GM12878 (cell line): ENCODE measurements at regions not wholly inside any gene's neighbourhood (a gene's known extent, or its start where the extent isn't known, plus 50 kb on each side); places are given as distances from the start of the nearest gene placed in this dataset.

Experiments used
- ATAC-seq: fragments of 200-7000 bp; cut with Tn5 transposase; 3 replicates; pipeline ENCODE4 v1.9.1; 2020; ENCODE audit warnings: mild to moderate bottlenecking, moderate library complexity
- BruUV-seq: library from RNA; stranded (reverse); fragments of 400-500 nt; replicated peaks from 2 replicates; lab custom pipeline; 2021; lab: Mats Ljungman, UMichigan
- CTCF ChIA-PET: fragments of 300-600 bp; sonication (Branson Sonifier 250); formaldehyde crosslinking; extraction: SDS; loops from one replicate; lab custom pipeline; 2021; ENCODE audit warnings: inconsistent platforms; lab: Yijun Ruan, JAX
- POLR2A ChIA-PET: fragments of 350-600 bp; formaldehyde crosslinking; extraction: SDS; loops from one replicate; lab custom pipeline; 2021; ENCODE audit warnings: inconsistent platforms; lab: Charles Lee
- RAD21 ChIA-PET: fragments of 300-600 bp; sonication (Branson Sonifier 250); formaldehyde crosslinking; loops from one replicate; lab custom pipeline; 2023; ENCODE audit warnings: antibody characterized with exemption; ENCODE audit not compliant: unreplicated experiment; lab: Charles Lee
- SMC1A ChIA-PET: fragments of 300-600 bp; sonication (Branson Sonifier 250); formaldehyde crosslinking; loops from one replicate; lab custom pipeline; 2023; ENCODE audit not compliant: unreplicated experiment, uncharacterized antibody; lab: Charles Lee
- DNase-seq: peaks from one replicate; pipeline ENCODE4 v3.0.0-alpha.2; 2011; ENCODE audit warnings: low read depth, low spot score
- FAIRE-seq: peaks from 3 replicates; lab custom pipeline; 2011; peaks lifted over from hg19 to GRCh38; lab: Jason Lieb, UNC
- H2AFZ ChIP-seq: 2 replicates; pipeline ENCODE4 v1.6.0; 2011; ENCODE audit warnings: low read depth, low read length, control low read depth; ENCODE audit not compliant: control insufficient read depth
- H3K27ac ChIP-seq: 2 replicates; pipeline ENCODE4 v1.5.1; 2011; ENCODE audit warnings: control low read depth; ENCODE audit not compliant: control insufficient read depth, insufficient read depth
- H3K27me3 ChIP-seq, 2 experiments: replicated peaks in 1 of 2; 2 replicates each; pipeline versions ENCODE4 v1.6.0 to v1.6.1; 2011; ENCODE audit warnings: low read length in 1 of 2; ENCODE audit not compliant: control insufficient read depth in 2 of 2, insufficient read depth in 2 of 2
- H3K36me3 ChIP-seq, 2 experiments: 2 replicates each; pipeline ENCODE4 v1.5.1; 2011; ENCODE audit warnings: low read length in 1 of 2; ENCODE audit not compliant: control insufficient read depth in 2 of 2, insufficient read depth in 2 of 2
- H3K4me1 ChIP-seq: 2 replicates; pipeline ENCODE4 v1.6.1; 2011; ENCODE audit warnings: mild to moderate bottlenecking, low read length, moderate library complexity, mixed read lengths; ENCODE audit not compliant: control insufficient read depth, insufficient read depth
- H3K4me2 ChIP-seq: 2 replicates; pipeline ENCODE4 v1.6.0; 2011; ENCODE audit warnings: control low read depth; ENCODE audit not compliant: control insufficient read depth, insufficient read depth
- H3K4me3 ChIP-seq: fragments of 200-600 bp; sonication (generic); 2 replicates; pipeline ENCODE4 v1.5.1; 2016
- H3K79me2 ChIP-seq: 2 replicates; pipeline ENCODE4 v1.6.0; 2011; ENCODE audit warnings: low read length; ENCODE audit not compliant: control insufficient read depth, insufficient read depth
- H3K9ac ChIP-seq: 2 replicates; pipeline ENCODE4 v1.8.0; 2011; ENCODE audit warnings: low read length, control low read depth, mixed read lengths; ENCODE audit not compliant: control insufficient read depth, insufficient read depth
- H3K9me3 ChIP-seq: replicated peaks from 3 replicates; pipeline ENCODE4 v1.5.1; 2011; ENCODE audit warnings: mild to moderate bottlenecking, low read length; ENCODE audit not compliant: control insufficient read depth, insufficient read depth
- H4K20me1 ChIP-seq: 2 replicates; pipeline ENCODE4 v1.6.0; 2011; ENCODE audit not compliant: control insufficient read depth, insufficient read depth
- ASH2L ChIP-seq: fragments of 300-600, 200-600 bp; sonication (generic); IDR thresholded peaks from 2 replicates; pipeline ENCODE4 v1.6.1; 2017; ENCODE audit warnings: low read depth, mild to moderate bottlenecking, borderline replicate concordance
- BRCA1 ChIP-seq: IDR thresholded peaks from 2 replicates; pipeline ENCODE4 v1.6.1; 2011; ENCODE audit warnings: low read depth, low read length, improper control_type of control experiment
- CREB1 ChIP-seq: IDR thresholded peaks from 2 replicates; pipeline ENCODE4 v1.6.1; 2012; ENCODE audit warnings: low read depth, mild to moderate bottlenecking, inconsistent platforms
- EED ChIP-seq: sonication (generic); IDR thresholded peaks from 2 replicates; pipeline ENCODE4 v1.6.1; 2016; ENCODE audit warnings: antibody characterized with exemption, low read depth
- MTA2 ChIP-seq: fragments of 450-650 bp; IDR thresholded peaks from 2 replicates; pipeline ENCODE4 v1.6.1; 2016; ENCODE audit warnings: low read depth, mild to moderate bottlenecking, moderate library complexity
- RAD21 ChIP-seq: IDR thresholded peaks from 2 replicates; pipeline ENCODE4 v1.6.1; 2011; ENCODE audit warnings: mild to moderate bottlenecking, low read depth, low read length, moderate library complexity; ENCODE audit not compliant: insufficient read depth
- SIX5 ChIP-seq: IDR thresholded peaks from 2 replicates; pipeline ENCODE4 v1.6.1; 2011; ENCODE audit warnings: mild to moderate bottlenecking, low read depth, low read length, moderate library complexity; ENCODE audit not compliant: severe bottlenecking
- TCF3 ChIP-seq: IDR thresholded peaks from 2 replicates; pipeline ENCODE4 v1.6.1; 2012; ENCODE audit warnings: low read depth, mild to moderate bottlenecking, low read length, borderline replicate concordance; ENCODE audit not compliant: insufficient read depth
- ZNF217 ChIP-seq: fragments of 450-650 bp; IDR thresholded peaks from 2 replicates; pipeline ENCODE4 v1.6.1; 2017; ENCODE audit warnings: antibody characterized with exemption, mild to moderate bottlenecking
- WGBS: methylation state at CpG from one replicate; pipeline ENCODE4 v1.1.6; 2016; ENCODE audit warnings: low lambda C conversion rate; ENCODE audit not compliant: insufficient replicate concordance, insufficient coverage; ENCODE audit errors: missing lambda C conversion rate; 5-methylcytosine and 5-hydroxymethylcytosine counted together
- in situ Hi-C: fragments of 300-500 bp; cut with MboI; formaldehyde crosslinking; loops from 9 replicates; pipeline ENCODE4 v1.14.3; 2018; ENCODE audit warnings: mixed read lengths
- intact Hi-C: fragments of 100-400 bp; cut with micrococcal nuclease; formaldehyde crosslinking; loops from one replicate; pipeline ENCODE4 v1.14.2; 2022; ENCODE audit not compliant: unreplicated experiment
- TF ChIP-seq, protein P1 (sequence below): fragments of 450-650 bp; conservative IDR thresholded peaks from 2 replicates; pipeline ENCODE4 v1.6.1; 2017; ENCODE audit warnings: mild to moderate bottlenecking, moderate library complexity
- TF ChIP-seq, protein P2 (sequence below): IDR thresholded peaks from 2 replicates; pipeline ENCODE4 v1.6.1; 2011; ENCODE audit warnings: low read depth, low read length, improper control_type of control experiment, borderline replicate concordance

DNA sequence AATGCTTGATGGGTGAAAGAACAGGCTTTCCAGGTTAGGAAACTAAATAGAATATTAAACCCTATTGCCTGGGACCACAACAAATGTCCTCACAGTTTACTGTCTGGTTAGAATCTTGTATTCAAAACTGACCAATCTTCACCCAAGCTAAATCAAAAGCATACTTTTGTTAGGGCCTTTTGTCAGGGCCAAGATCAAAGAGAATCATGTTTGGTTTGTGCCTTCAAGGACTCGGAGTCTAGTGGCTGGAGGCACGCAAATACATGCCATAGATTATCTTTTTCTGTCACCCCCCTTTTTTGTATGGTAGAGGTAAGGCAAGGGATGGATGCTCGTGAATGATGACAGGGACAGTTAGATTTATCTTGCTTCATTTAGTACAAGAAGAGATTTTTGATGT, 51.1 kb upstream of the AKAP6 start:
- no peaks in the 10 kb centered on the region for H4K20me1 ChIP-seq
- ChIA-PET POLR2A (no interaction called here), SMC1A (interaction anchor here (0.6 kb wide), 1 partner anchor 19 kb away, joined by 3 read pairs; no protein-coding TSS in a partner anchor), CTCF (no interaction called here), RAD21 (no interaction called here)
- 35% methylated on average over 3 of the region's 3 CpGs for WGBS
- ATAC-seq (no peak), FAIRE-seq (no peak), DNase-seq (no peak)
- no peaks in the 10 kb centered on the region for H3K36me3 ChIP-seq
- BruUV-seq = no TSS peak
- TF ChIP-seq, protein P1, sequence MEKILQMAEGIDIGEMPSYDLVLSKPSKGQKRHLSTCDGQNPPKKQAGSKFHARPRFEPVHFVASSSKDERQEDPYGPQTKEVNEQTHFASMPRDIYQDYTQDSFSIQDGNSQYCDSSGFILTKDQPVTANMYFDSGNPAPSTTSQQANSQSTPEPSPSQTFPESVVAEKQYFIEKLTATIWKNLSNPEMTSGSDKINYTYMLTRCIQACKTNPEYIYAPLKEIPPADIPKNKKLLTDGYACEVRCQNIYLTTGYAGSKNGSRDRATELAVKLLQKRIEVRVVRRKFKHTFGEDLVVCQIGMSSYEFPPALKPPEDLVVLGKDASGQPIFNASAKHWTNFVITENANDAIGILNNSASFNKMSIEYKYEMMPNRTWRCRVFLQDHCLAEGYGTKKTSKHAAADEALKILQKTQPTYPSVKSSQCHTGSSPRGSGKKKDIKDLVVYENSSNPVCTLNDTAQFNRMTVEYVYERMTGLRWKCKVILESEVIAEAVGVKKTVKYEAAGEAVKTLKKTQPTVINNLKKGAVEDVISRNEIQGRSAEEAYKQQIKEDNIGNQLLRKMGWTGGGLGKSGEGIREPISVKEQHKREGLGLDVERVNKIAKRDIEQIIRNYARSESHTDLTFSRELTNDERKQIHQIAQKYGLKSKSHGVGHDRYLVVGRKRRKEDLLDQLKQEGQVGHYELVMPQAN = no peak
- TF ChIP-seq CREB1 = no peak
- no peak for TF ChIP-seq BRCA1
- TF ChIP-seq EED = no peak
- TF ChIP-seq TCF3 = no peak
- no peak for TF ChIP-seq MTA2
- TF ChIP-seq ZNF217 = no peak
- TF ChIP-seq, protein P2, sequence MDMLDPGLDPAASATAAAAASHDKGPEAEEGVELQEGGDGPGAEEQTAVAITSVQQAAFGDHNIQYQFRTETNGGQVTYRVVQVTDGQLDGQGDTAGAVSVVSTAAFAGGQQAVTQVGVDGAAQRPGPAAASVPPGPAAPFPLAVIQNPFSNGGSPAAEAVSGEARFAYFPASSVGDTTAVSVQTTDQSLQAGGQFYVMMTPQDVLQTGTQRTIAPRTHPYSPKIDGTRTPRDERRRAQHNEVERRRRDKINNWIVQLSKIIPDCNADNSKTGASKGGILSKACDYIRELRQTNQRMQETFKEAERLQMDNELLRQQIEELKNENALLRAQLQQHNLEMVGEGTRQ = no peak
- TF ChIP-seq RAD21 = no peak
- no peak for TF ChIP-seq ASH2L
- TF ChIP-seq SIX5 = no peak
- H3K9me3 ChIP-seq = no peaks in the 10 kb centered on the region
- in situ Hi-C loops (no loop called here), intact Hi-C loops (no loop called here)
- no peaks in the 10 kb centered on the region for H3K79me2 ChIP-seq
- no peaks in the 10 kb centered on the region for H3K27me3 ChIP-seq
- no peaks in the 10 kb centered on the region for H3K4me1 ChIP-seq
- H3K4me2 ChIP-seq = no peak overlapping the region
- no peak overlapping the region for H3K4me3 ChIP-seq
- no peak overlapping the region for H2AFZ ChIP-seq
- H3K9ac ChIP-seq = no peak overlapping the region
- no peak overlapping the region for H3K27ac ChIP-seq
